NAMALWA (cell line): ENCODE measurements at regions not wholly inside any gene's neighbourhood (a gene's known extent, or its start where the extent isn't known, plus 50 kb on each side); places are given as distances from the start of the nearest gene placed in this dataset.
"Not testable (repeated sequence)": the region's sequence is repeated elsewhere in the genome, so short reads cannot be mapped to it uniquely, and the experiment has no call there.

ENCODE experiments used
- DNase-seq: peaks from one replicate; pipeline ENCODE4 v3.0.0-alpha.2; 2015; ENCODE audit warnings: low spot score

DNA sequence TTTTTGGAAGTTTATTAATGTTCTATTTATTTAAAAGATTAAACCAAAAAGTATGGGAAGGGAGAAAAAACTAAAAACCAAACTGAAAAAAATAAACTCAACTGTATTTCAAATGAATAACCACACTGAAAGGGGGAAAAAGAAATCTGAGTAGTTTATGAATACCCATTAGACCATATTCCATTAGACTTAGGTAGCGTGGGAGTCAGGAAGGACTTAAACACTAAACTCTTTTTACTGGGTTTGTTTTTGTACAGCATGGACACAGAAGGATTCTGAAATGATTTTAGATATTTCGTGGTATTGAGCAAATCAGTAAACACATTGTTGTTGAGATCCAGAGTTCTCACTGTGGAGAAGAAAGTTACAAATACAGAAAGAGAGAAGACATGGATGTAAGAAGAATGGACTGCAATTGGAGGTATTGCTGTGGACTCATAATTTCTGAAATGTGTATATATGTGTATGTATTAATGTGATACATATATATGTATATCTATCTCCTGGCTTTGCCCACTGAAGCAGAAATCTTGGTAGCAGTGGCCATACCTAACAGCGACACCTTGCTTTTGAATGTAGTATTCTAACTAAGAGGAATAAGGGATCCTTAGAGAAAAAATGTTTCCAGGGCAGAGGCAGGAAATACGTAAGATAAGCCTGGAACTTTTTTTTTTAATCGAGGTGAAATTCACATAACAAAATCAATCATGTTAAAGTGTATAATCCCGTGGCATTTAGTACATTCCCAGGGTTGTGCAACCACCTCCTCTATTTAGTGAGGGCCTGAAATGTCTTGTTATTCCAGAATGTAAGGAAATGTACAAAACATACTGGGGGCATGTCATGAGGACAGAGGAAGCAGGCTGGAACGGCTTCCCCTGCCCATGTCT, 228.8 kb downstream of the SMARCA2 start:
- DNase-seq = peak; percentile 19

DNA sequence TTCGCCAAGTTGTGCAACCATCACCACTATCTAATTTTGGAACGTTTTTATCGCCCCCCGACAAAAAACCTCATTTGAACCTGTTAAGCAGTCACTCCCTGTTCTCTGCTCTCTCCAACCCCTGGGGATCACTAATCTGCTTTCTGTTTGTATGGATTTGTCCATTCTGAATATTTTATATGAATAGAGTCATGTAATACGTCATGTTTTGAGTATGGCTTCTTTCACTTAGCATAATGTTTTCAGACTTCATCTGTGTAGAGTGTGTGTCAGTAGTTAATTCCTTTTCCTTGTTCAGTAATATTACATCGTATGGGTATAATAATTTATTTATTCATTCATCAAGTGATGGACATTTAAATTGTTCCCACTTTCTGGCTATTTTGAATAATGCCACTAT, 232.2 kb downstream of the SMARCA2 start:
- DNase-seq = no peak

DNA sequence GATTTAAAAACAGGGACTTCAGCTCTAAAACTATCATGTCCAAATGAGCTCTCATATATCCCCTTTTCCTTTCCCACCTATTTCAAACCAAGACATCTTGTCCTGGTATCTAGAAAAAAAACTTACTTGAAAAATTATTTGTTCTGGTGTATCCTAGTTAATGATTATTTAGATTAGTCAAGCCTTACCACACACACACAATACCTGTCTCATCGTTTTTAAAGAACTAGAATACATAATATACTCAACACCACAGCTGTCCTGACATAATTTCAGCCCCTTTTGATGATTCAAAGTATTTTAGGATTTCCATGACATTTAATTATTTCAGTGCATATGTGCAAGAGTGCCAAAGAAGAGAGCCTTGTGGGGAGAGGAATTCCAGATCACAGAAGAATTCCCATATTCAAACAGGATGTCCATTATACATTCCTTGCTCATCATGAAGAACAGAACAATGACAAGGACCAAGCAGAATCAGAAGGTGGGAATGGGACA, 233.7 kb downstream of the SMARCA2 start:
- DNase-seq = no peak

DNA sequence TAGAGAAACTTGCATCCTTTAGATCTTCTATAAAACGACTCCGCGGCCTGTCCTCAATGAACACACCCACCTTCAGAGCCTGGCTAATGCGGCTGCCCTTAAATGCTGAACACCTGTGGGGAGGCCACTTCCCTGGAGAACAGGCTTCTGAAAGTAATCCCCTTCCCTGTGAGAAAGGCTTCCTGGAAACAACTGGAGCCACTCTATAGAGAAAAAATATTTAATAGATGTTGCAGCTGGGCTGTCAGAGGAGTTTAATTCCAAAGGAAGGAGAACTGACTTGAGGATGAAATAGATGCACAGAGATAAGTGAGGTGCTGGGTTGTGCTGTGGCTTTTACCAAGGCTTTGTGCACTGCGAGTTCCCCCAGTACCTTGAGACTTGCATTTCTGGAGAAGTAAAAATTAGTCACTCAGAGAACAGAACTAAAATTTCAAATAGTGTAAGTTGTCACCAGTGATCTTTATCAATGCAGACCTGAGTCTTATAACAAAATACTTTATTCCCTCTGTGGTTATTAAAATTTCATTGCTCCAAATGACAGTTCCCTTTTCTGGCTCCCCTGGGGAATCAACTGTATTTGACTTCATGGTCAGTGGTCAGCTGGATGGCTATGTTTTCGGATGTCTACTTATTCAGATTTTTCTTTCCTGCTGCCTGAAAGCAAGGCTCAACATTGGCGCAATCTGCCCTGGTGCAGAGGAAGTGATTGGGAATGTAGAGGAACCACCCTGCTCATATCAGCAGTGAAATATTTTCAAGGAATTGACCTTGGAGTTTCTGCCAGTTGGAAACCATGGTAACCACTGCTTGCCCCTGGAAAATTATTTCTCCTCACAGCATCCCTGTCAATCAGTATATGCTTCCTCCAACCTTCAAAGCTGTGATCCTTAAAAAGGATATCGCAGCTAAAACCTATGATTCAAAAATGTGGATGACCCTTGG, 238.8 kb downstream of the SMARCA2 start:
- no peak for DNase-seq

DNA sequence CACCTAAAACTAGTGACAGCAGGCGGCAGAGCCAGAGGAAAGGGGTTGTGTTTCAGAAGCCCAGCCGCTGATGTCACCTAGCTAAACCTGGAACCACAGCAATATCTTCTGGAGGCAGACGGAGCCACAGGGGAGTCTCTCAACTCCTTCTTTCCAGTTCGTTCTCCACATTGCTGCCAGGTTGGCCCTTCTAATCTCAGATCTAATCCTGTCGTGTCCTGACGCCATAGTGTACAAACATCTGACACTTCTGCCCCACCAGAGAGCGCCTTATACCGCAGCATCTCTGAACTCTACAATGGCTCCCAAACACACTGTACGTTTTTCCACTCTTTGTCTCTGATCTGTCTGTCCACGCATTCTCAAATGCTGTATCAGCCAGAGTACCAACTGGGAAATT, 240.0 kb downstream of the SMARCA2 start:
- no peak for DNase-seq

DNA sequence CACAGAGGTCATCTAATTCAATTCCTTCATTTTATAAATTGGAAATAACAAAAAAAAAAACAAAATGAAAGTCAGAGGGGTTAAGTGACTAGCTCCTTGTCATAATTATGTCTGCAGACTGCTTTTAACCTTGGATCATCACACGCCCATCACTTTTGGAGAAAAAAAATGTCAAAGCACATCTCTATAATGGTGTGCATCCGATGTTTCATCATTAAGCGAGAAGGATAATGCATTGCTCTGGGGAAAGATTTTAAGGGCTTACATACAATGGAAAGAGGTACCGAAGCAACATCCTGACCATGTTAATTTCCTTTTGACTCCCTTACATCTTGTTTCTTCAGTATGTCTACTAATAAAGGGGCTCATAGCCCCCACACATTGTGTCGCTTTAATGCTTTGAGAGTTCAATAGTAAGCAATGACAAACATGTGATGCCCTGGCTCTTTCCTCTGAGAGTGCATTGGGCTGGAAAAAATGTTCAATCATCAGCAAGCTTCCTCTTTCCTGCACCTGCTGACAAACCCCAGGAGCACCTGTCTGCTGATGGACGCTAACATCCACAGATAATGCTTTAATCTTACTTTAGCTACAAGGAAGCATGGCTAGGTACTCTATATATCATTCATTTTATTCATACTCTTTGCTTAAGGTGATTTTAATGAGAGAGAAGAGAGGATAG, 242.2 kb downstream of the SMARCA2 start:
- DNase-seq = peak; percentile 90

DNA sequence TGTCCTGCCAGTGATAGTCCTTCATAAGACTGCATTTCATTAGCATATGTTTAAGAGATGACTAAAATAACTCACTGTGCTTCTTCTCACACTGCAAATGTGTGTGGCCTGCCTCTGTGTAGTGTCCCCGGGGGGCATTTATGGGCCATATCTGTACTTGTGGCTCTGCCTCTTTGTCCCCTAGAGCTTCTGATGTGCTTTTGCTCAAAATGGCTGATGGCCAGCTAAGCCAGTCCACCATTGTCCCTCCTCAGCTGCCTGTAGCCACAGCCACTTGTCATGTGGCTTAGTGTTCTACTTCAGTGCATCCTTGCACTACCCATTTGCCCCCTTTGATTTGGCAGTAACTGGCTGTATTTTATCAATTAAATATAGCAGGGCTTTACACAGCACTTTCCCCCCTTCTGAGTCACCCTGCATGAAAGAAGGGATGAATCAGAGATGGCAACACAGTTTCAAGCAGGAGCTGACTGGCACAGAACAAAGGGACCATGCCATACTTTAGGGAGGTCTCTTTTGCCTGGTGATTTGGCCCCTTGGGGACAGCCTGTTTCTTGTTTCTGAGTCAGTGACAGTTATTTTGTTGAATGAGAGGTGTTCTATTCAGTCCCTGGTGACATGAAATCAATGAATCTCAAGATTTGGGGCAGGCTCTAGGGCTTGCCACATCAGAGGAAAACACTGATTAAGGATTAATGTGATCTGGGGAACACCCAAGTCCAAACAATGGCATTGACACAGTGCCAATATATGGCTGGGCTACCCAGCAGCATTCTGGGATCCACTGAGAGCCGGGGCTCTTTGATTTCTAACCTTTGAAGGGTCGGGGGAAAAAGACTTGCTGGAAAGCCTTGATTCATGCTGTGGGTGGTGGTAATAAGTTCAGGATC, 245.5 kb downstream of the SMARCA2 start:
- no peak for DNase-seq

DNA sequence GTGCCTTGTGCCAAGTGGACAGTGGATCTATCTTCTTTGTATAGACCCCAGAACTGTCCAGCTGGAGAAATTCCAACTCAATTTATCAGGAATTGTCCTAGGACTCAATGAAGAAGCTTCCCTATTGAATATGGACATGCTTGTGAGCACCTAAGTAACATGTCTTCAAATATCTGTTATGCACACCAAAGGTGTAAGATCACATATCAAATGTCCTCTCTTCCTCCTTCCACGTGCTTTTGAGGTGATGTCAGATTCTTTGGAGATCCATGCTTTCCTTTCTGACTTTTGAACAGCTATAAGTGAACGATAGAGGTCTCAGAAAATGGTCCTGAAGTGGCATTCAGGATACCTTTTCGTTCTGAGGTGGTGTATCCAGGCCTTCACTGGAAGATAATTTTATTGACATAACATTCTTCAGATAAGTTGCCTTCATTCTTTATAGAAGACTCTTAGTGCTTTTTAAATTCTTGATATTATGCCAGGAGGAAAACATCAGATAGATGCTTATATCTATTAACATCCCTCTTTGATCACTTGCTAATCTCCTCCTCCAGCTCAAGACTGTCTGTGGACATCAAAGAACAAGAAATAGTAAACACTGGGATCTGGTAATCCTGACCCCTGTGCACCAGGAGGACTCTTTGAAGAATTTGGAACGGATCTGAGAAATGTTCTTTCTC, 246.4 kb downstream of the SMARCA2 start:
- no peak for DNase-seq

DNA sequence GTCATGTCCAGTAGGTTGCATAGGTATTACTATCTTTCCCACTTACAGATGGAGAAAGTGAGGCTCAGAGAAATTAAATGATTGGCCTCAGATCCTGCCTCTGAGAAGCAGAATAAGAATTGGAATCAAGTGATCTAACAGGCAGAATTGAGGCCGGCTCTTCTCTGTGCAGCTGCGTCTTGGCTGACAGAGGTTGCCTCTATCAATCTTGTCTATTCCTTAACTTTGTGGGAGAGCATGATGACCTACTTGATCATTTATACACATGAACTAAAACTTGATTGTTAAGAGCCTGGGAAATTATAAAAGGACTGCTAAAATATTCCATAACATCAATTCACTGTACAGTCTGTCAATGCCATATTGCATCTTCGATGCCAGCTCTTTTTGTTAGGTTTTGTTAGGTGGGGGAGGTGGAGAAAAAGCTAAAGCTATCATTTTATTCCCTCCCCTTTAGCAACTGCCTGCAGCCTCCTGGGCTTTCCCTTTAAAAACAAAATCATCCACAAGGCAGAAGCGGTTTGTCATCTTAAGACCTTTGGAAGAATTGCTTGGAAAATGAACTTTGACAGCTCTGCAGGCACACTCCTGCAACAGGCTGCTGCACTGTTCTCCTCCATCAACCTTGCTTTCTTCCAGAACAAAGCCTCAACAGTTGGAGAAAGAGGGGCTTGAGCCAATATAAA, 247.4 kb downstream of the SMARCA2 start:
- no peak for DNase-seq

DNA sequence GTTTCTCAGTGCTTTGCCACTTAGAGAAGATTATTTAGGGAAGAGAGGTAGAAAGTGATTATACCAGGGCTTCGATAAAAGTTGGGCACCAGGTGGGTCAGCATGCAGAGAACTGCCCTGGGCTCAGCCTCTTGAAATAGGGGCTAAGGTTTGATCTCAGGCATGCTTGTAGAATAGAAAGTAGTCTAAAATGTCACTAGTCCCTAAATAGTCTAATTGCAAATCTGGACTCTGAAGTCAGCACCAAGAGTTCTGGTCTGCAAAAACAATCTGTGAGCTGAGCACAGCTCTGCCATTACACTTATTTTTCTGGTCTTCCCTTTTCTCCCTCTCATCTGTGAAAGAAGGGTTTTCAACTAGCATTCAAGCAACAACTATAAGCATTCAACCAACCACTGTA, 248.0 kb downstream of the SMARCA2 start:
- DNase-seq = no peak

DNA sequence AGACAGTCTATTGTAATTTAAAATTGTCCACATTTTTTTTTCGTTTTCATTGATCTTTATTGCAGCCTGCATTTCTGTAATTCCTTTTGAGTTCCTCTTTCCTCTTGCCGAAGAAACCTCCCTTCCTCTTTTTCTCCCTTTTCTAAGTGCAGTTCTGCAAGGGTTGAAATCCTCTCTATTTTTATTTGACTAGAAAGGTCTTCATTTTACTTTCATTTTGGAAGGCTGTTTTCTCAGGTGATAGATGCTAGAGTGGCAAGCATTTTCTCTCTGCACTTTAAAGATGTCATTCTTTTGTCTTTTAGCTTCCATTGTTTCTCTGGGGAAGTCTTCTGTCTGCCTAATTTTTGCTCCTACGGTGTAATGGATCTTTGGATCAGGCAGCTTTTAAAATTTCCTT, 248.5 kb downstream of the SMARCA2 start:
- DNase-seq = peak; percentile 46

DNA sequence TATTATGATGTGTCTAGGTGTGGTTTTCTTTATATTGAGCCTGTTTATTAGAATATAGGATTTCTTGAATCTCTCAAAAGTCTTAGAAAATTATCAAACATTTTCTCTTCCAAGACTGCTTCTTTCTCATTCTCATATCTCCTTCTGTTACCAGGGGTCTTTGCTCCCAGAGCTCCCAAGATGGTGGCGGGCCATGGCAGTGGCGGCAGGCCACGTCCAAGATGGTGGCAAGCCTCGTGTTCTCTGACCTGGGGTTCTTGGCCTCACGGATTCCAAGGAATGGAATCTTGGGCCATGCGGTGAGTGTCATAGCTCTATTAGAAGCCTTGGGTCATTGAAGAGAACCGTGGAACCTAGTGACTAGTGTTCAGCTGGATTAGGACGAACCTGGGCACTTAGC, 248.9 kb downstream of the SMARCA2 start:
- no peak for DNase-seq

DNA sequence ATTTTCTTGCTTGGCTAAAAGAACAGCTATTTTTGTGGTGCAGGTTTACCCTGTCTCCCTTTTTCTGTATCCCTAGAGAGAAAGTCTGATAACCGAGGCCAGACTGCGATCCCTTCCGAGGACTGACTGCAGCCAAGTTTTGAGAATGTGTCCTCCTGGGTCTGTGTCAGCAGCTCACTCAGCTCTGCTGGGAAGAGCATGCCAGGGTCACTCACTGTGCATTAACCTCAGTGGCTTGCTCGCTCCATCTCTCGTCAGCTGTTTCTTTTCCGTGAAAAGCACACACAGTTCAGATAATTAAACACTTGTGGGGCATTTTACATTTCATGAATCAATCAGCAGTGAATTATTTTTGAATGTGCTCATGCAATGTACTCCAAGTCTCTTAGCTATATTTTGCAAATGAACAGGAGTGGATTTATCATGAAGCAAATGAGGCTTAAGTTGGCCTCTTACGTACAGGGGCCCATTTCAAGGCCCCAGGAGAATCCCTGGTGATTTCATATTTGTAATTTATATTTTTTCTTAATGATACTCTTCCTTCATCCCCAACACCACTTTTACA, 252.1 kb downstream of the SMARCA2 start:
- no peak for DNase-seq

DNA sequence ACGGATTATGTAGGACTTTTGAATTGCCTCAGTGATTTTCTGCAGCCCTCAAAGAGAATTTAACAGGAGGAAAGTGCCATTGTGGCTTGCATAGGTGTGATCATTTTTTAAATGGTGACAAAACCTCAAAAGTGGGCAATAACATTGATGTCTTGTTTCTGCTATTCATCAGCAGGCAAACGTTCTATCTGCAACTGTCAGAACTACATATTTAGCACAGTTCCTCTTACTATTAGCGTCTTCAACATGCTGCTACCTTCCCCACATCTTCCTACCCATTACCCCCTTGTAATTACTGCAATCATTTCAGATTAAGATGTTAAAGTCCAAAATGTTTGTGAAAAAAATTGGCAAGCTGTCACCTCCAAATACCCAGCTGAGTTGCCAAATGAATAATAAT, 254.6 kb downstream of the SMARCA2 start:
- DNase-seq = peak; percentile 33

DNA sequence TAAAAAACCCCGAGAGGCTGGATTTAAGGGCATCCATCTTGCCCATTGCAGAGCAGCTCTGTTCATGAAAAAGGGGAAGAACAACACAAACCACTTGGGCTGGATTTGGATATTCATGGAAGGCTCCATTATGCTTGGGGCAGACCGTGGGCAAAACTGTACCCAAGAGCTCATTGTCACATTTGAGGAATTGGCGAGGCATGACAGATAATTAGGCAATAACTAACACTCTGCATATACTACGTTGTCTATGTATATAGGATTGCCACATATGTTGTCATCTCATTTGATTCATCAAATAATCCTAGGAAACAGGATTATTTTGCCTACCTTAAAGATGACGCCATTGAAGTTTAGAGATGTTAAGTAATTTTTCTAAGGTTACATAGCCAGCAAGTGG, 255.4 kb downstream of the SMARCA2 start:
- DNase-seq = peak; percentile 15

DNA sequence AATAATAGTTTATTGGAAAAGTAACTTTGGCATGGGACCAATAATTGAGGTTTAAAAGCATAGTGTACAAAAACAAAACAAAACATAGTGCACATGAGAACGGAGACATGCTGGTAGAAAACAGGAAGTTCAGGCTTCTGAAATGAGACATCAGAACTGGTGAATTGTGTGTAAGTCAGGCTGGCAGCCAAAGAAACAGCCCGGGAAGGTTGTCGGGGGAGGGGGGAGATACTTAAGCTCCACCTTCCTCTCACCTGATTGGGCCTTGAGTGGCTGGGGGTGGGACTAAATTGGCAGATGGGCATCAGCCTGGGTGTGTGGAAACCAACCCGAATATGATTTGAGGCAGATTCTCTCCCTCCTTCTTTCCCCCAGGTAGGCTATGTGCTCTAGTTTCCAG, 256.3 kb downstream of the SMARCA2 start:
- peak; percentile 94 for DNase-seq

DNA sequence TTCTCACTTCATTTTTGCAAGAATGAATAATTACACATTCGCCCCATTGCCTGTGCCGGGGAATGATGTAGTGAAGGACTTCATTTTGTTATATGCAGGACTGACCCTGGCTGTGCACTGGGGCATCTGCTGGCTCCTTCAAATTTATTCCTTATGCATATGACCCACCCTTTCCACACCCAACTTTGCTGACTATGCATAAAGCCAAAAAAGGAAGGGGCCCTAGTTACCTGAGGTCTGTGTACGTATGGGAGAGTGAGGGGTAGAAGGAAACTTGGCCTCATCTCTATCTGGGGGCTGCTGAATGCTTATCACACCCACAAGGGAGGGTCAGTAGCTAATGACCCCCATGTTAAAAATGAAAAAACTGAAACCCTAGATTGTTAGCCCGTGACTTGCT, 259.6 kb downstream of the SMARCA2 start:
- DNase-seq = no peak

DNA sequence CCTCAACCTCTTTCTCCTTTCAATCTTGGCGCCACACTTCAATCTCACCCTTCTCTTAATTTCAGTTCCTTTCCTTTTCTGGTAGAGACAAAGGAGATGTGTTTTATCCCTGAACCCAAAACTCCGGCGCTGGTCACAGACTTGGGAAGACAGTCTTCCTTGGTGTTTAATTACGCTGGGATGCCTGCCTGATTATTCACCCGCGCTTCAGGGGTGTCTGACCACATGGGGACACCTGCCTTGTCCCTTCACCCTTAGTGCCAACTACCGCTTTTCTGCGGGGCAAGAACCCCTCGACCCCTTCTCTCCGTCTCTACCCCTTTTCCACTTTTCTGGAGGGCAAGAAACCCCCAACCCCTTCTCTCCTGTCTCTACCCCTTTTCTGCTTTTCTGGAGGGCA, 261.1 kb downstream of the SMARCA2 start:
- no peak for DNase-seq

DNA sequence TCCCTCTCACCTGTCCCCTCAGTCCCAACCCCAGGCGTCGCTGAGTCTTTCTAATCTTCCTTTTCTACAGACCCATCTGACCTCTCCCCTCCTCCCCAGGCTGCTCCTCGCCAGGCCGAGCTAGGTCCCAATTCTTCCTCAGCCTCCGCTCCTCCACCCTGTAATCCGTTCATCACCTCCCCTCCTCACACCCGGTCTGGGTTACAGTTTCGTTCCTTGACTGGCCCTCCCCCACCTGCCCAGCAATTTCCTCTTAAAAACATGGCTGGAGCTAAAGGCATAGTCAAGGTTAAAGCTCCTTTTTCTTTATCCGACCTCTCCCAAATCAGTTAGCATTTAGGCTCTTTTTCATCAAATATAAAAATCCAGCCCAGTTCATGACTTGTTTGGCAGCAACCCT, 262.0 kb downstream of the SMARCA2 start:
- not testable (repeated sequence) for DNase-seq

DNA sequence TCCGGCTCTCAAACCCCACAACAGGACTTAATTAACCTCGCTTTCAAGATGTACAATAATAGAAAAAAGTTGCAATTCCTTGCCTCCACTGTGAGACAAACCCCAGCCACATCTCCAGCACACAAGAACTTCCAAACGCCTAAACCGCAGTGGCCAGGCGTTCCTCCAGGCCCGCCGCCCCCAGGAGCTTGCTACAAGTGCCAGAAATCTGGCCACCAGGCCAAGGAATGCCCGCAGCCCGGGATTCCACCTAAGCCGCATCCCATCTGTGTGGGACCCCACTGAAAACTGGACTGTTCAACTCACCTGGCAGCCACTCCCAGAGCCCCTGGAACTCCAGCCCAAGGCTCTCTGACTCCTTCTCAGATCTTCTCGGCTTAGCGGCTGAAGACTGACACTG, 262.5 kb downstream of the SMARCA2 start:
- not testable (repeated sequence) for DNase-seq
